ENCODE measurements at regions not wholly inside any gene's neighbourhood (a gene's known extent, or its start where the extent isn't known, plus 50 kb on each side); places are given as distances from the start of the nearest gene placed in this dataset.

GRCh38 chrX:15087747-15088146 is 182.1 kb downstream of the ASB9 start:
- H3K4me1 ChIP-seq: no peaks in the 10 kb centered on the region
- no peak for DNase-seq
- H3K27ac ChIP-seq: no peak overlapping the region
- H3K9me3 ChIP-seq: no peaks in the 10 kb centered on the region
- no peak overlapping the region for H3K4me3 ChIP-seq
- TF ChIP-seq, protein P1, sequence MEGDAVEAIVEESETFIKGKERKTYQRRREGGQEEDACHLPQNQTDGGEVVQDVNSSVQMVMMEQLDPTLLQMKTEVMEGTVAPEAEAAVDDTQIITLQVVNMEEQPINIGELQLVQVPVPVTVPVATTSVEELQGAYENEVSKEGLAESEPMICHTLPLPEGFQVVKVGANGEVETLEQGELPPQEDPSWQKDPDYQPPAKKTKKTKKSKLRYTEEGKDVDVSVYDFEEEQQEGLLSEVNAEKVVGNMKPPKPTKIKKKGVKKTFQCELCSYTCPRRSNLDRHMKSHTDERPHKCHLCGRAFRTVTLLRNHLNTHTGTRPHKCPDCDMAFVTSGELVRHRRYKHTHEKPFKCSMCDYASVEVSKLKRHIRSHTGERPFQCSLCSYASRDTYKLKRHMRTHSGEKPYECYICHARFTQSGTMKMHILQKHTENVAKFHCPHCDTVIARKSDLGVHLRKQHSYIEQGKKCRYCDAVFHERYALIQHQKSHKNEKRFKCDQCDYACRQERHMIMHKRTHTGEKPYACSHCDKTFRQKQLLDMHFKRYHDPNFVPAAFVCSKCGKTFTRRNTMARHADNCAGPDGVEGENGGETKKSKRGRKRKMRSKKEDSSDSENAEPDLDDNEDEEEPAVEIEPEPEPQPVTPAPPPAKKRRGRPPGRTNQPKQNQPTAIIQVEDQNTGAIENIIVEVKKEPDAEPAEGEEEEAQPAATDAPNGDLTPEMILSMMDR (IDR thresholded peaks at IDR 0.05): no peak
- no peak for TF ChIP-seq POLR2A (IDR thresholded peaks at IDR 0.05)
- no peaks in the 10 kb centered on the region for H3K36me3 ChIP-seq
- H3K27me3 ChIP-seq: no peaks in the 10 kb centered on the region

- TF ChIP-seq, protein P1 (IDR thresholded peaks at IDR 0.05): no peak
- no peak for TF ChIP-seq POLR2A (IDR thresholded peaks at IDR 0.05)
- no peak for DNase-seq
- H3K4me1 ChIP-seq: no peaks in the 10 kb centered on the region
- no peak overlapping the region for H3K4me3 ChIP-seq
- no peaks in the 10 kb centered on the region for H3K36me3 ChIP-seq
- H3K27ac ChIP-seq: no peak overlapping the region
- H3K27me3 ChIP-seq: no peaks in the 10 kb centered on the region
- no peaks in the 10 kb centered on the region for H3K9me3 ChIP-seq
These were observed 196.6 kb downstream of the ASB9 start for GRCh38 chrX:15073313-15073712.

GRCh38 chrX:15072880-15073279 is 197.0 kb downstream of the ASB9 start:
- Histone ChIP-seq H3K27me3 (no peaks in the 10 kb centered on the region), H3K9me3 (no peaks in the 10 kb centered on the region), H3K4me1 (no peaks in the 10 kb centered on the region), H3K4me3 (no peak overlapping the region), H3K27ac (no peak overlapping the region), H3K36me3 (no peaks in the 10 kb centered on the region)
- TF ChIP-seq, protein P1 (IDR thresholded peaks at IDR 0.05): no peak
- TF ChIP-seq POLR2A (IDR thresholded peaks at IDR 0.05): no peak
- DNase-seq: no peak

- H3K4me1 ChIP-seq: no peaks in the 10 kb centered on the region
- TF ChIP-seq POLR2A (IDR thresholded peaks at IDR 0.05): no peak
- no peak overlapping the region for H3K4me3 ChIP-seq
- DNase-seq: no peak
- no peak overlapping the region for H3K27ac ChIP-seq
- no peaks in the 10 kb centered on the region for H3K9me3 ChIP-seq
- H3K36me3 ChIP-seq: no peaks in the 10 kb centered on the region
- H3K27me3 ChIP-seq: no peaks in the 10 kb centered on the region
These were observed 197.6 kb downstream of the ASB9 start for GRCh38 chrX:15072259-15072658.

GRCh38 chrX:15059474-15059873 is 186.3 kb downstream of the MOSPD2 start:
- Histone ChIP-seq H3K9me3 (no peaks in the 10 kb centered on the region), H3K4me1 (no peaks in the 10 kb centered on the region), H3K27me3 (no peaks in the 10 kb centered on the region), H3K4me3 (no peak overlapping the region), H3K36me3 (no peaks in the 10 kb centered on the region), H3K27ac (no peak overlapping the region)
- TF ChIP-seq, protein P1 (IDR thresholded peaks at IDR 0.05): no peak
- TF ChIP-seq POLR2A (IDR thresholded peaks at IDR 0.05): no peak
- no peak for DNase-seq

- Histone ChIP-seq H3K27me3 (no peaks in the 10 kb centered on the region), H3K9me3 (no peaks in the 10 kb centered on the region), H3K4me3 (no peak overlapping the region), H3K4me1 (no peaks in the 10 kb centered on the region), H3K27ac (no peak overlapping the region), H3K36me3 (no peaks in the 10 kb centered on the region)
- no peak for DNase-seq
- no peak for TF ChIP-seq POLR2A (IDR thresholded peaks at IDR 0.05)
These were observed 182.8 kb downstream of the MOSPD2 start for GRCh38 chrX:15056044-15056443.

Data from Peyer's patch (tissue), 4 donors.